LNCaP clone FGC (cell line): ENCODE measurements at regions not wholly inside any gene's neighbourhood (a gene's known extent, or its start where the extent isn't known, plus 50 kb on each side); places are given as distances from the start of the nearest gene placed in this dataset.

Experiments used
- DNase-seq: peaks from one replicate; pipeline ENCODE4 v3.0.0-alpha.2; 2011; ENCODE audit warnings: low read depth
- H3K4me3 ChIP-seq: 2 replicates; pipeline ENCODE4 v1.5.1; 2011; ENCODE audit warnings: mild to moderate bottlenecking, low read depth, low read length, control low read depth
- CTCF ChIP-seq: IDR thresholded peaks from 2 replicates; pipeline ENCODE4 v1.5.1; 2012; ENCODE audit warnings: mild to moderate bottlenecking; ENCODE audit not compliant: control insufficient read depth, insufficient read depth; ENCODE audit errors: extremely low read depth

- H3K4me3 ChIP-seq = no peak overlapping the region
- no peak for DNase-seq
- TF ChIP-seq CTCF = no peak
Observed at GRCh38 chr17:73933871-73934270, 269.6 kb upstream of the RPL38 start.

GRCh38 chr17:73934696-73935095 is 268.8 kb upstream of the RPL38 start:
- no peak for DNase-seq
- TF ChIP-seq CTCF = no peak

DNA sequence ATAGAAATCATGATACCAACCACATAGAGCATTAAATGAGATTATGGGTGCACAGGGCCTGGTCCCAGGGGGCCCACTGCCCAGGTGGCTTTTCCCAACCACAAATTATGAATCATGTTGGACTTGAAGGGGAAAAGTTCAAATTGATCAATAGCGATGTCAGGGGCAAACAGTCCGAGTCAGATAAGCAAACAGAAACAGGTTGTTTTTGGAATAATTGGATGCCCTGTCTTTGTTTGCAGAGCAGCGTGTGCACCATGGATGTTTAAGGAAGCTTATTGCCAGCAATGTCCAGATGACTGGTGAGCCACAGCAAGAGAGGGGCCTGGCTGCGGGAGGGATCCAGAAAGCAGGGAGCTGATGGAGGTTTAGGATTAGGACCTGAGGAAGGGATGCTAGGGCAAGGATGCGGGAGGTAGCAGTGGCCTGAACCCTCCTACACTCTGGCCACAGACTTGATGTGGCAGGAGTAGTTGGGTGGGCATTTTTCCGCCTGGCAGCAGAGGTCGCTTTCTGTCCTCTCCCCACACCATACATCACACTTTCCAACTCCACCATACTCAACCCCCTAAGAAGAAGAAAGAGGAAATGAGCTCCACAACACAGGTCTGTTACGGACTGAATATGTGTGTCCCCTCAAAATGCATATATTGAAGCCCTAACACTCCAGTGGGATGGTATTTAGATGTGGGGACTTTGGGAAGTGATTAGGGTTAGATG is 266.4 kb upstream of the RPL38 start:
- no peak overlapping the region for H3K4me3 ChIP-seq
- no peak for TF ChIP-seq CTCF
- DNase-seq = no peak

More at GRCh38 chr17:73934696-73935095, 268.8 kb upstream of the RPL38 start:
- no peak overlapping the region for H3K4me3 ChIP-seq

DNA sequence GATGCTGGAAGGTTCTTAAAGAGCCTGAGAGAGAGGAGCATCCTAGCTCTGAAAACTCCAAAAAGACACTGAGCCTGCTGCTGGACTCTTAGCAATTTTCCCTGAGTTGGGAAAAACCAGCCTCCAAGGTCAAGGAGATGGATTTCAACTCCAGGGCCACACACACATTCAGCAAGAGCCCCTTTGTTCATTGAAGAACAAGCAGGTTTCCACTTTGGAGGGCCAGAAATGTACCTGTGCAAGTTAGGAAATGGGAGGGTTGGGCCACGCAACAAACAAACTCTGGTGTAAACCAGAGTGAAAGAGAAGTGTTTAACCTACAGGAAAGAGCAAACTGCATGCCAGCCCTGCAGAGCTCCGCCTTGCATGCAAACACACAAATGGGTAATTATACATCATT is 264.8 kb upstream of the RPL38 start:
- TF ChIP-seq CTCF = no peak
- H3K4me3 ChIP-seq = no peak overlapping the region
- no peak for DNase-seq

GRCh38 chr17:73939806-73940205 is 263.7 kb upstream of the RPL38 start:
- DNase-seq = no peak
- H3K4me3 ChIP-seq = no peak overlapping the region
- no peak for TF ChIP-seq CTCF

- no peak for TF ChIP-seq CTCF
- no peak for DNase-seq
- H3K4me3 ChIP-seq = no peak overlapping the region
Observed at GRCh38 chr17:73940511-73940910, 263.0 kb upstream of the RPL38 start.
